ENCODE measurements at regions not wholly inside any gene's neighbourhood (a gene's known extent, or its start where the extent isn't known, plus 50 kb on each side); places are given as distances from the start of the nearest gene placed in this dataset.
"Not testable (repeated sequence)": the region's sequence is repeated elsewhere in the genome, so short reads cannot be mapped to it uniquely, and the experiment has no call there.

GRCh38 chr12:29888777-29889176 lies 105.0 kb upstream of the TMTC1 start:
- no peaks in the 10 kb centered on the region for H3K36me3 ChIP-seq (ENCODE audit: control insufficient read depth, insufficient read depth, low read length)
- H3K27me3 ChIP-seq (ENCODE audit: control insufficient read depth, insufficient read depth, low read length), result no peaks in the 10 kb centered on the region
- no peak overlapping the region for H3K9ac ChIP-seq (ENCODE audit: low read length)
- no peaks in the 10 kb centered on the region for H3K4me1 ChIP-seq (ENCODE audit: control insufficient read depth, insufficient read depth, low read length)
- H3K4me3 ChIP-seq (ENCODE audit: low read length), result no peak overlapping the region
- no peaks in the 10 kb centered on the region for H3K9me3 ChIP-seq (ENCODE audit: control insufficient read depth, low read length)

- H3K27me3 ChIP-seq (ENCODE audit: control insufficient read depth, insufficient read depth, low read length); H3K4me3 ChIP-seq (ENCODE audit: low read length); H3K9me3 ChIP-seq (ENCODE audit: control insufficient read depth, low read length); H3K36me3 ChIP-seq (ENCODE audit: control insufficient read depth, insufficient read depth, low read length); H3K9ac ChIP-seq (ENCODE audit: low read length); H3K4me1 ChIP-seq (ENCODE audit: control insufficient read depth, insufficient read depth, low read length): not testable (repeated sequence)
Observed at GRCh38 chr12:29884957-29885356, 101.2 kb upstream of the TMTC1 start.

GRCh38 chr12:29883941-29884554 lies 100.3 kb upstream of the TMTC1 start:
- Histone ChIP-seq H3K36me3 (ENCODE audit: control insufficient read depth, insufficient read depth, low read length) (no peaks in the 10 kb centered on the region), H3K4me1 (ENCODE audit: control insufficient read depth, insufficient read depth, low read length) (no peaks in the 10 kb centered on the region), H3K9me3 (ENCODE audit: control insufficient read depth, low read length) (no peaks in the 10 kb centered on the region), H3K4me3 (ENCODE audit: low read length) (no peak overlapping the region), H3K9ac (ENCODE audit: low read length) (no peak overlapping the region), H3K27me3 (ENCODE audit: control insufficient read depth, insufficient read depth, low read length) (no peaks in the 10 kb centered on the region)

GRCh38 chr12:29883525-29883924 lies 99.8 kb upstream of the TMTC1 start:
- Histone ChIP-seq H3K27me3 (ENCODE audit: control insufficient read depth, insufficient read depth, low read length) (no peaks in the 10 kb centered on the region), H3K4me3 (ENCODE audit: low read length) (no peak overlapping the region), H3K9ac (ENCODE audit: low read length) (no peak overlapping the region), H3K36me3 (ENCODE audit: control insufficient read depth, insufficient read depth, low read length) (no peaks in the 10 kb centered on the region), H3K9me3 (ENCODE audit: control insufficient read depth, low read length) (no peaks in the 10 kb centered on the region), H3K4me1 (ENCODE audit: control insufficient read depth, insufficient read depth, low read length) (no peaks in the 10 kb centered on the region)

- no peaks in the 10 kb centered on the region for H3K4me1 ChIP-seq (ENCODE audit: control insufficient read depth, insufficient read depth, low read length)
- H3K36me3 ChIP-seq (ENCODE audit: control insufficient read depth, insufficient read depth, low read length), result no peaks in the 10 kb centered on the region
- no peak overlapping the region for H3K4me3 ChIP-seq (ENCODE audit: low read length)
- no peak overlapping the region for H3K9ac ChIP-seq (ENCODE audit: low read length)
- no peaks in the 10 kb centered on the region for H3K9me3 ChIP-seq (ENCODE audit: control insufficient read depth, low read length)
- H3K27me3 ChIP-seq (ENCODE audit: control insufficient read depth, insufficient read depth, low read length), result no peaks in the 10 kb centered on the region
Observed at GRCh38 chr12:29882846-29883245, 99.1 kb upstream of the TMTC1 start.

GRCh38 chr12:29880987-29881386 lies 97.2 kb upstream of the TMTC1 start:
- Histone ChIP-seq H3K9me3 (ENCODE audit: control insufficient read depth, low read length) (no peaks in the 10 kb centered on the region), H3K9ac (ENCODE audit: low read length) (no peak overlapping the region), H3K27me3 (ENCODE audit: control insufficient read depth, insufficient read depth, low read length) (no peaks in the 10 kb centered on the region), H3K4me1 (ENCODE audit: control insufficient read depth, insufficient read depth, low read length) (no peaks in the 10 kb centered on the region), H3K36me3 (ENCODE audit: control insufficient read depth, insufficient read depth, low read length) (no peaks in the 10 kb centered on the region), H3K4me3 (ENCODE audit: low read length) (no peak overlapping the region)

GRCh38 chr12:29879606-29880308 lies 96.0 kb upstream of the TMTC1 start:
- no peaks in the 10 kb centered on the region for H3K4me1 ChIP-seq (ENCODE audit: control insufficient read depth, insufficient read depth, low read length)
- no peaks in the 10 kb centered on the region for H3K36me3 ChIP-seq (ENCODE audit: control insufficient read depth, insufficient read depth, low read length)
- no peak overlapping the region for H3K4me3 ChIP-seq (ENCODE audit: low read length)
- no peak overlapping the region for H3K9ac ChIP-seq (ENCODE audit: low read length)
- no peaks in the 10 kb centered on the region for H3K9me3 ChIP-seq (ENCODE audit: control insufficient read depth, low read length)
- H3K27me3 ChIP-seq (ENCODE audit: control insufficient read depth, insufficient read depth, low read length), result no peaks in the 10 kb centered on the region

- Histone ChIP-seq H3K9me3 (ENCODE audit: control insufficient read depth, low read length) (no peaks in the 10 kb centered on the region), H3K4me3 (ENCODE audit: low read length) (no peak overlapping the region), H3K27me3 (ENCODE audit: control insufficient read depth, insufficient read depth, low read length) (no peaks in the 10 kb centered on the region), H3K36me3 (ENCODE audit: control insufficient read depth, insufficient read depth, low read length) (no peaks in the 10 kb centered on the region), H3K9ac (ENCODE audit: low read length) (no peak overlapping the region), H3K4me1 (ENCODE audit: control insufficient read depth, insufficient read depth, low read length) (no peaks in the 10 kb centered on the region)
Observed at GRCh38 chr12:29869946-29870345, 86.2 kb upstream of the TMTC1 start.

- Histone ChIP-seq H3K9ac (ENCODE audit: low read length) (no peak overlapping the region), H3K4me1 (ENCODE audit: control insufficient read depth, insufficient read depth, low read length) (no peaks in the 10 kb centered on the region), H3K9me3 (ENCODE audit: control insufficient read depth, low read length) (no peaks in the 10 kb centered on the region), H3K27me3 (ENCODE audit: control insufficient read depth, insufficient read depth, low read length) (no peaks in the 10 kb centered on the region), H3K4me3 (ENCODE audit: low read length) (no peak overlapping the region), H3K36me3 (ENCODE audit: control insufficient read depth, insufficient read depth, low read length) (no peaks in the 10 kb centered on the region)
Observed at GRCh38 chr12:29867823-29868222, 84.1 kb upstream of the TMTC1 start.

- Histone ChIP-seq H3K4me3 (ENCODE audit: low read length) (no peak overlapping the region), H3K9ac (ENCODE audit: low read length) (no peak overlapping the region), H3K9me3 (ENCODE audit: control insufficient read depth, low read length) (no peaks in the 10 kb centered on the region), H3K36me3 (ENCODE audit: control insufficient read depth, insufficient read depth, low read length) (no peaks in the 10 kb centered on the region), H3K4me1 (ENCODE audit: control insufficient read depth, insufficient read depth, low read length) (no peaks in the 10 kb centered on the region), H3K27me3 (ENCODE audit: control insufficient read depth, insufficient read depth, low read length) (no peaks in the 10 kb centered on the region)
Observed at GRCh38 chr12:29863665-29864064, 79.9 kb upstream of the TMTC1 start.

- no peak overlapping the region for H3K9ac ChIP-seq (ENCODE audit: low read length)
- no peaks in the 10 kb centered on the region for H3K27me3 ChIP-seq (ENCODE audit: control insufficient read depth, insufficient read depth, low read length)
- no peaks in the 10 kb centered on the region for H3K9me3 ChIP-seq (ENCODE audit: control insufficient read depth, low read length)
- no peak overlapping the region for H3K4me3 ChIP-seq (ENCODE audit: low read length)
- H3K36me3 ChIP-seq (ENCODE audit: control insufficient read depth, insufficient read depth, low read length), result no peaks in the 10 kb centered on the region
- H3K4me1 ChIP-seq (ENCODE audit: control insufficient read depth, insufficient read depth, low read length), result no peaks in the 10 kb centered on the region
Observed at GRCh38 chr12:29858270-29858786, 74.6 kb upstream of the TMTC1 start.

GRCh38 chr12:29847246-29847645 lies 63.5 kb upstream of the TMTC1 start:
- no peaks in the 10 kb centered on the region for H3K36me3 ChIP-seq (ENCODE audit: control insufficient read depth, insufficient read depth, low read length)

More at GRCh38 chr12:29847246-29847645, 63.5 kb upstream of the TMTC1 start:
- H3K4me1 ChIP-seq (ENCODE audit: control insufficient read depth, insufficient read depth, low read length), result no peaks in the 10 kb centered on the region
- H3K9me3 ChIP-seq (ENCODE audit: control insufficient read depth, low read length), result no peaks in the 10 kb centered on the region
- H3K4me3 ChIP-seq (ENCODE audit: low read length), result no peak overlapping the region
- H3K9ac ChIP-seq (ENCODE audit: low read length), result no peak overlapping the region
- no peaks in the 10 kb centered on the region for H3K27me3 ChIP-seq (ENCODE audit: control insufficient read depth, insufficient read depth, low read length)

Data from mucosa of stomach (tissue), 1 donor.